ENCODE measurements at regions not wholly inside any gene's neighbourhood (a gene's known extent, or its start where the extent isn't known, plus 50 kb on each side); places are given as distances from the start of the nearest gene placed in this dataset.
"Not testable (repeated sequence)": the region's sequence is repeated elsewhere in the genome, so short reads cannot be mapped to it uniquely, and the experiment has no call there.

- ATAC-seq (ENCODE audit: low read depth) = no peak
- Mint-ChIP-seq H3K9me3 (no peaks in the 10 kb centered on the region), H3K27me3 (peaks cover 11% of the 10 kb centered on the region), H3K36me3 (no peaks in the 10 kb centered on the region), H3K4me1 (no peaks in the 10 kb centered on the region), H3K4me3 (no peak overlapping the region), H3K27ac (no peak overlapping the region)
- POLR2A ChIA-PET = no interaction called here
- DNase-seq = no peak
Measured at GRCh38 chr11:11722246-11722645, 100.4 kb upstream of the GALNT18 start.

GRCh38 chr11:11718511-11718910 is 96.7 kb upstream of the GALNT18 start:
- Mint-ChIP-seq H3K4me1 (no peaks in the 10 kb centered on the region), H3K9me3 (peaks cover 6% of the 10 kb centered on the region), H3K27me3 (peaks cover 9% of the 10 kb centered on the region), H3K4me3 (no peak overlapping the region), H3K36me3 (no peaks in the 10 kb centered on the region), H3K27ac (no peak overlapping the region)
- ATAC-seq (ENCODE audit: low read depth) (no peak), DNase-seq (no peak)
- POLR2A ChIA-PET = no interaction called here

- POLR2A ChIA-PET = no interaction called here
Measured at GRCh38 chr11:11717064-11717725, 95.4 kb upstream of the GALNT18 start.

GRCh38 chr11:11715075-11715474 is 93.3 kb upstream of the GALNT18 start:
- H3K27ac Mint-ChIP-seq; DNase-seq; H3K36me3 Mint-ChIP-seq; H3K9me3 Mint-ChIP-seq; H3K4me1 Mint-ChIP-seq; H3K4me3 Mint-ChIP-seq; H3K27me3 Mint-ChIP-seq; POLR2A ChIA-PET; ATAC-seq (ENCODE audit: low read depth): not testable (repeated sequence)

More at GRCh38 chr11:11717064-11717725, 95.4 kb upstream of the GALNT18 start:
- H3K36me3 Mint-ChIP-seq = no peaks in the 10 kb centered on the region
- ATAC-seq (ENCODE audit: low read depth) (no peak), DNase-seq (no peak)
- H3K27ac Mint-ChIP-seq = no peak overlapping the region
- H3K4me1 Mint-ChIP-seq = no peaks in the 10 kb centered on the region
- peaks cover 6% of the 10 kb centered on the region for H3K9me3 Mint-ChIP-seq
- no peak overlapping the region for H3K4me3 Mint-ChIP-seq
- H3K27me3 Mint-ChIP-seq = peaks cover 7% of the 10 kb centered on the region

- Mint-ChIP-seq H3K36me3 (no peaks in the 10 kb centered on the region), H3K4me3 (no peak overlapping the region), H3K27ac (no peak overlapping the region), H3K9me3 (peaks cover 1% of the 10 kb centered on the region), H3K27me3 (peaks cover 18% of the 10 kb centered on the region), H3K4me1 (no peaks in the 10 kb centered on the region)
- no peak for ATAC-seq (ENCODE audit: low read depth)
- POLR2A ChIA-PET = no interaction called here
- DNase-seq = no peak
Measured at GRCh38 chr11:11710556-11710955, 88.8 kb upstream of the GALNT18 start.

- no peak overlapping the region for H3K27ac Mint-ChIP-seq
- no peak for ATAC-seq (ENCODE audit: low read depth)
- H3K9me3 Mint-ChIP-seq = no peaks in the 10 kb centered on the region
- no peak overlapping the region for H3K4me3 Mint-ChIP-seq
- peaks cover 19% of the 10 kb centered on the region for H3K27me3 Mint-ChIP-seq
- H3K4me1 Mint-ChIP-seq = no peaks in the 10 kb centered on the region
- no peaks in the 10 kb centered on the region for H3K36me3 Mint-ChIP-seq
- POLR2A ChIA-PET = no interaction called here
- DNase-seq = no peak
Measured at GRCh38 chr11:11709447-11710239, 87.8 kb upstream of the GALNT18 start.

- Mint-ChIP-seq H3K4me3 (no peak overlapping the region), H3K36me3 (no peaks in the 10 kb centered on the region), H3K4me1 (no peaks in the 10 kb centered on the region), H3K9me3 (no peaks in the 10 kb centered on the region), H3K27me3 (peaks cover 23% of the 10 kb centered on the region), H3K27ac (no peak overlapping the region)
- ATAC-seq (ENCODE audit: low read depth) = no peak
- POLR2A ChIA-PET = no interaction called here
- no peak for DNase-seq
Measured at GRCh38 chr11:11708256-11708655, 86.5 kb upstream of the GALNT18 start.

GRCh38 chr11:11706028-11706427 is 84.2 kb upstream of the GALNT18 start:
- H3K4me3 Mint-ChIP-seq = no peak overlapping the region
- no peaks in the 10 kb centered on the region for H3K9me3 Mint-ChIP-seq
- ATAC-seq (ENCODE audit: low read depth) (no peak), DNase-seq (no peak)
- H3K36me3 Mint-ChIP-seq = no peaks in the 10 kb centered on the region
- H3K4me1 Mint-ChIP-seq = no peaks in the 10 kb centered on the region
- POLR2A ChIA-PET = no interaction called here
- no peak overlapping the region for H3K27ac Mint-ChIP-seq
- peaks cover 25% of the 10 kb centered on the region for H3K27me3 Mint-ChIP-seq

GRCh38 chr11:11703885-11704284 is 82.1 kb upstream of the GALNT18 start:
- POLR2A ChIA-PET = no interaction called here
- Mint-ChIP-seq H3K27me3 (peaks cover 18% of the 10 kb centered on the region), H3K27ac (no peak overlapping the region), H3K36me3 (no peaks in the 10 kb centered on the region), H3K4me1 (no peaks in the 10 kb centered on the region), H3K9me3 (no peaks in the 10 kb centered on the region), H3K4me3 (no peak overlapping the region)
- no peak for DNase-seq
- ATAC-seq (ENCODE audit: low read depth) = no peak

- POLR2A ChIA-PET = no interaction called here
- DNase-seq = no peak
- no peak for ATAC-seq (ENCODE audit: low read depth)
- Mint-ChIP-seq H3K36me3 (no peaks in the 10 kb centered on the region), H3K9me3 (no peaks in the 10 kb centered on the region), H3K4me3 (no peak overlapping the region), H3K4me1 (no peaks in the 10 kb centered on the region), H3K27ac (no peak overlapping the region), H3K27me3 (peaks cover 9% of the 10 kb centered on the region)
Measured at GRCh38 chr11:11701070-11701469, 79.3 kb upstream of the GALNT18 start.

GRCh38 chr11:11697796-11698195 is 76.0 kb upstream of the GALNT18 start:
- Mint-ChIP-seq H3K27ac (no peak overlapping the region), H3K27me3 (peaks cover 15% of the 10 kb centered on the region), H3K4me3 (no peak overlapping the region), H3K36me3 (no peaks in the 10 kb centered on the region), H3K9me3 (no peaks in the 10 kb centered on the region), H3K4me1 (no peaks in the 10 kb centered on the region)
- POLR2A ChIA-PET = no interaction called here
- DNase-seq (no peak), ATAC-seq (ENCODE audit: low read depth) (no peak)

- POLR2A ChIA-PET = no interaction called here
- no peaks in the 10 kb centered on the region for H3K36me3 Mint-ChIP-seq
- H3K27me3 Mint-ChIP-seq = peaks cover 11% of the 10 kb centered on the region
- H3K4me3 Mint-ChIP-seq = no peak overlapping the region
- no peak for ATAC-seq (ENCODE audit: low read depth)
- DNase-seq = no peak
- no peak overlapping the region for H3K27ac Mint-ChIP-seq
- H3K4me1 Mint-ChIP-seq = no peaks in the 10 kb centered on the region
- no peaks in the 10 kb centered on the region for H3K9me3 Mint-ChIP-seq
Measured at GRCh38 chr11:11691296-11692151, 69.7 kb upstream of the GALNT18 start.

- Mint-ChIP-seq H3K9me3 (no peaks in the 10 kb centered on the region), H3K4me3 (no peak overlapping the region), H3K36me3 (no peaks in the 10 kb centered on the region), H3K27ac (no peak overlapping the region), H3K27me3 (peaks cover 17% of the 10 kb centered on the region), H3K4me1 (no peaks in the 10 kb centered on the region)
- DNase-seq (no peak), ATAC-seq (ENCODE audit: low read depth) (no peak)
- POLR2A ChIA-PET = no interaction called here
Measured at GRCh38 chr11:11681536-11681935, 59.7 kb upstream of the GALNT18 start.
